HEK293 (cell line): ENCODE measurements at regions not wholly inside any gene's neighbourhood (a gene's known extent, or its start where the extent isn't known, plus 50 kb on each side); places are given as distances from the start of the nearest gene placed in this dataset.

Experiments used
- CTCF ChIA-PET: fragments of 350-600 bp; formaldehyde crosslinking; extraction: SDS; loops from one replicate; lab custom pipeline; 2021; ENCODE audit warnings: antibody characterized with exemption; lab: Yijun Ruan, JAX
- POLR2A ChIA-PET: fragments of 300-600 bp; formaldehyde crosslinking; extraction: SDS; loops from one replicate; lab custom pipeline; 2020; ENCODE audit warnings: antibody characterized with exemption, inconsistent platforms; lab: Yijun Ruan, JAX
- H3K27ac ChIP-seq: fragments of 200-500 bp; sonication (Bioruptor generic); 2 replicates; pipeline ENCODE4 v1.5.1; 2014; ENCODE audit warnings: low read depth, low read length, control low read depth, inconsistent platforms; ENCODE audit errors: extremely low read depth
- H3K36me3 ChIP-seq, 2 experiments: fragments of 200-500 bp in 1 of 2; sonication (Bioruptor generic) in 1 of 2; 1 replicate in 1 of 2; 2 replicates in 1 of 2; pipeline ENCODE4 v1.5.1; 2014 to 2017; ENCODE audit warnings: inconsistent platforms in 2 of 2, low read length in 2 of 2; ENCODE audit not compliant: control insufficient read depth in 2 of 2, insufficient read depth in 1 of 2
- H3K4me1 ChIP-seq: fragments of 200-500 bp; sonication (Bioruptor generic); 2 replicates; pipeline ENCODE4 v1.5.1; 2014; ENCODE audit warnings: mild to moderate bottlenecking, low read length, inconsistent platforms; ENCODE audit not compliant: control insufficient read depth, insufficient read depth
- H3K4me3 ChIP-seq: 2 replicates; pipeline ENCODE4 v1.5.1; 2011; ENCODE audit warnings: low read depth, mild to moderate bottlenecking, control low read depth, low read length, moderate library complexity
- H3K9me3 ChIP-seq: fragments of 200-500 bp; sonication (Bioruptor generic); 2 replicates; pipeline ENCODE4 v1.5.1; 2014; ENCODE audit warnings: low read depth, low read length, inconsistent platforms; ENCODE audit not compliant: control insufficient read depth, insufficient read depth
- ELK4 ChIP-seq: IDR thresholded peaks from 2 replicates; pipeline ENCODE4 v1.6.1; 2011; ENCODE audit warnings: mild to moderate bottlenecking, low read depth, low read length, borderline replicate concordance
- FEZF1 ChIP-seq: fragments of 450-650 bp; formaldehyde crosslinking; IDR thresholded peaks from 2 replicates; pipeline ENCODE4 v1.5.1; 2016; ENCODE audit warnings: missing biosample characterization, missing genetic modification characterization
- KLF1 ChIP-seq: fragments of 450-650 bp; formaldehyde crosslinking; IDR thresholded peaks from 2 replicates; pipeline ENCODE4 v1.5.1; 2016; ENCODE audit warnings: missing biosample characterization, missing genetic modification characterization
- KLF9 ChIP-seq: fragments of 450-650 bp; formaldehyde crosslinking; IDR thresholded peaks from 2 replicates; pipeline ENCODE4 v1.5.1; 2016; ENCODE audit warnings: missing biosample characterization, missing genetic modification characterization, low read depth
- SCRT1 ChIP-seq: fragments of 450-650 bp; formaldehyde crosslinking; IDR thresholded peaks from 2 replicates; pipeline ENCODE4 v1.5.1; 2016; ENCODE audit warnings: missing biosample characterization, missing genetic modification characterization, borderline replicate concordance
- SP3 ChIP-seq: fragments of 450-650 bp; formaldehyde crosslinking; IDR thresholded peaks from 2 replicates; pipeline ENCODE4 v1.5.1; 2016; ENCODE audit warnings: missing biosample characterization, missing genetic modification characterization
- SP7 ChIP-seq: fragments of 450-650 bp; formaldehyde crosslinking; IDR thresholded peaks from 2 replicates; pipeline ENCODE4 v1.5.1; 2016; ENCODE audit warnings: missing biosample characterization, missing genetic modification characterization
- TCF7L2 ChIP-seq: IDR thresholded peaks from 2 replicates; pipeline ENCODE4 v1.6.1; 2011; ENCODE audit warnings: low read depth, mild to moderate bottlenecking, inconsistent platforms, low read length, moderate library complexity, borderline replicate concordance
- TRIM28 ChIP-seq: IDR thresholded peaks from 2 replicates; pipeline ENCODE4 v1.6.1; 2011; ENCODE audit warnings: low read length, control low read depth, borderline replicate concordance
- ZBTB17 ChIP-seq: fragments of 450-650 bp; formaldehyde crosslinking; IDR thresholded peaks from 2 replicates; pipeline ENCODE4 v1.5.1; 2016; ENCODE audit warnings: missing biosample characterization, missing genetic modification characterization
- ZBTB20 ChIP-seq: fragments of 450-650 bp; formaldehyde crosslinking; IDR thresholded peaks from 2 replicates; pipeline ENCODE4 v1.5.1; 2016; ENCODE audit warnings: missing biosample characterization, missing genetic modification characterization
- ZBTB48 ChIP-seq: fragments of 450-650 bp; formaldehyde crosslinking; IDR thresholded peaks from 2 replicates; pipeline ENCODE4 v1.5.1; 2016; ENCODE audit warnings: missing biosample characterization, missing genetic modification characterization
- ZBTB6 ChIP-seq: fragments of 450-650 bp; formaldehyde crosslinking; IDR thresholded peaks from 2 replicates; pipeline ENCODE4 v1.5.1; 2017; ENCODE audit warnings: missing biosample characterization, missing genetic modification characterization
- ZIC2 ChIP-seq: fragments of 450-650 bp; formaldehyde crosslinking; IDR thresholded peaks from 2 replicates; pipeline ENCODE4 v1.5.1; 2016; ENCODE audit warnings: missing biosample characterization, missing genetic modification characterization
- ZNF202 ChIP-seq: fragments of 450-650 bp; formaldehyde crosslinking; IDR thresholded peaks from 2 replicates; pipeline ENCODE4 v1.5.1; 2016; ENCODE audit warnings: missing biosample characterization, missing genetic modification characterization, borderline replicate concordance
- ZNF23 ChIP-seq: fragments of 450-650 bp; formaldehyde crosslinking; IDR thresholded peaks from 2 replicates; pipeline ENCODE4 v1.5.1; 2016; ENCODE audit warnings: missing biosample characterization, missing genetic modification characterization, borderline replicate concordance
- ZNF239 ChIP-seq: fragments of 450-650 bp; formaldehyde crosslinking; IDR thresholded peaks from 2 replicates; pipeline ENCODE4 v1.5.1; 2016; ENCODE audit warnings: missing biosample characterization, missing genetic modification characterization
- ZNF335 ChIP-seq: fragments of 450-650 bp; formaldehyde crosslinking; conservative IDR thresholded peaks from 2 replicates; pipeline ENCODE4 v1.5.1; 2016; ENCODE audit warnings: missing biosample characterization, missing genetic modification characterization
- ZNF350 ChIP-seq: fragments of 450-650 bp; formaldehyde crosslinking; IDR thresholded peaks from 2 replicates; pipeline ENCODE4 v1.5.0; 2017; ENCODE audit warnings: missing biosample characterization, mild to moderate bottlenecking, missing genetic modification characterization
- ZNF37A ChIP-seq: fragments of 450-650 bp; IDR thresholded peaks from 2 replicates; pipeline ENCODE4 v1.5.1; 2018; ENCODE audit warnings: missing biosample characterization, missing genetic modification characterization
- ZNF394 ChIP-seq: fragments of 450-650 bp; formaldehyde crosslinking; IDR thresholded peaks from 2 replicates; pipeline ENCODE4 v1.5.1; 2016; ENCODE audit warnings: missing biosample characterization, missing genetic modification characterization, mild to moderate bottlenecking, moderate library complexity, borderline replicate concordance
- ZNF416 ChIP-seq: fragments of 450-650 bp; formaldehyde crosslinking; IDR thresholded peaks from 2 replicates; pipeline ENCODE4 v1.5.1; 2016; ENCODE audit warnings: missing biosample characterization, missing genetic modification characterization
- ZNF530 ChIP-seq: fragments of 450-650 bp; formaldehyde crosslinking; IDR thresholded peaks from 2 replicates; pipeline ENCODE4 v1.5.1; 2016; ENCODE audit warnings: low read depth, missing biosample characterization, missing genetic modification characterization
- ZNF571 ChIP-seq: fragments of 450-650 bp; formaldehyde crosslinking; IDR thresholded peaks from 2 replicates; pipeline ENCODE4 v1.5.0; 2017; ENCODE audit warnings: missing biosample characterization, missing genetic modification characterization
- ZNF677 ChIP-seq: fragments of 450-650 bp; IDR thresholded peaks from 2 replicates; pipeline ENCODE4 v1.5.0; 2018; ENCODE audit warnings: missing biosample characterization, mild to moderate bottlenecking, missing genetic modification characterization, moderate library complexity
- ZNF76 ChIP-seq: fragments of 450-650 bp; formaldehyde crosslinking; IDR thresholded peaks from 2 replicates; pipeline ENCODE4; 2016; ENCODE audit warnings: low read depth, missing biosample characterization, missing genetic modification characterization, borderline replicate concordance
- ZSCAN16 ChIP-seq: fragments of 450-650 bp; formaldehyde crosslinking; IDR thresholded peaks from 2 replicates; pipeline ENCODE4 v1.5.1; 2016; ENCODE audit warnings: missing biosample characterization, missing genetic modification characterization
- TF ChIP-seq, protein P1 (sequence below): fragments of 450-650 bp; formaldehyde crosslinking; conservative IDR thresholded peaks from 2 replicates; pipeline ENCODE4 v1.5.1; 2016; ENCODE audit warnings: low read depth, missing biosample characterization, missing genetic modification characterization
- TF ChIP-seq, protein P2 (sequence below): fragments of 450-650 bp; formaldehyde crosslinking; optimal IDR thresholded peaks from 2 replicates; pipeline ENCODE3; 2016; ENCODE audit warnings: missing biosample characterization, mild to moderate bottlenecking, missing genetic modification characterization

DNA sequence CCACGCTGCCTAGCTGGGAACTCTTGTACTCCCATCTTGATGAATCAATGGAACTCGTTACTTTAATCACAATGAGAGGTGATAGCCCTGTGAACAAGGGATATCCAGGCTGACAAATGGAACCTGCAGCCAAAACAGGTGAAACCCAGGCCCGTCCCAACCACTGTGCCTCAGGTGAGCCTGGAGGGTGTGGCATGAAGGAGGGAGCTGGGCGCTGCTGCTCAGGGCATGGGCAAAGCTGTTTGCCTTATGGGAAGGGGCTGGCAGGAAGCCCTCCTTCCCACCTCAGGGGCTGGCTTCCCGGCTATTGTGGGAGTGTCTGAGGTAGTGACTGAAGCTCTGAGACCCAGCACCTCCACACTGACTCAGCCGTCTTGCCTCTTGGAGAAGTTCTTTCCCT is 209.4 kb upstream of the ATP6AP2 start:
- Histone ChIP-seq H3K4me1 (peaks cover 8% of the 10 kb centered on the region), H3K4me3 (no peak overlapping the region), H3K9me3 (no peaks in the 10 kb centered on the region), H3K36me3 (no peaks in the 10 kb centered on the region), H3K27ac (no peak overlapping the region)
- TF ChIP-seq ZBTB6 (tag by site-specific recombination) (no peak), ZNF416 (tag by site-specific recombination) (no peak), KLF9 (tag by site-specific recombination) (no peak), ZNF677 (tag by site-specific recombination) (no peak), ZSCAN16 (tag by site-specific recombination) (no peak), KLF1 (no peak), ELK4 (no peak), TCF7L2 (no peak), ZNF335 (tag by site-specific recombination) (no peak), ZNF202 (tag by site-specific recombination) (no peak), SP7 (tag by site-specific recombination) (no peak), ZNF37A (tag by site-specific recombination) (no peak), ZNF350 (tag by site-specific recombination) (no peak), ZNF23 (tag by site-specific recombination) (no peak)
- TF ChIP-seq, protein P1, sequence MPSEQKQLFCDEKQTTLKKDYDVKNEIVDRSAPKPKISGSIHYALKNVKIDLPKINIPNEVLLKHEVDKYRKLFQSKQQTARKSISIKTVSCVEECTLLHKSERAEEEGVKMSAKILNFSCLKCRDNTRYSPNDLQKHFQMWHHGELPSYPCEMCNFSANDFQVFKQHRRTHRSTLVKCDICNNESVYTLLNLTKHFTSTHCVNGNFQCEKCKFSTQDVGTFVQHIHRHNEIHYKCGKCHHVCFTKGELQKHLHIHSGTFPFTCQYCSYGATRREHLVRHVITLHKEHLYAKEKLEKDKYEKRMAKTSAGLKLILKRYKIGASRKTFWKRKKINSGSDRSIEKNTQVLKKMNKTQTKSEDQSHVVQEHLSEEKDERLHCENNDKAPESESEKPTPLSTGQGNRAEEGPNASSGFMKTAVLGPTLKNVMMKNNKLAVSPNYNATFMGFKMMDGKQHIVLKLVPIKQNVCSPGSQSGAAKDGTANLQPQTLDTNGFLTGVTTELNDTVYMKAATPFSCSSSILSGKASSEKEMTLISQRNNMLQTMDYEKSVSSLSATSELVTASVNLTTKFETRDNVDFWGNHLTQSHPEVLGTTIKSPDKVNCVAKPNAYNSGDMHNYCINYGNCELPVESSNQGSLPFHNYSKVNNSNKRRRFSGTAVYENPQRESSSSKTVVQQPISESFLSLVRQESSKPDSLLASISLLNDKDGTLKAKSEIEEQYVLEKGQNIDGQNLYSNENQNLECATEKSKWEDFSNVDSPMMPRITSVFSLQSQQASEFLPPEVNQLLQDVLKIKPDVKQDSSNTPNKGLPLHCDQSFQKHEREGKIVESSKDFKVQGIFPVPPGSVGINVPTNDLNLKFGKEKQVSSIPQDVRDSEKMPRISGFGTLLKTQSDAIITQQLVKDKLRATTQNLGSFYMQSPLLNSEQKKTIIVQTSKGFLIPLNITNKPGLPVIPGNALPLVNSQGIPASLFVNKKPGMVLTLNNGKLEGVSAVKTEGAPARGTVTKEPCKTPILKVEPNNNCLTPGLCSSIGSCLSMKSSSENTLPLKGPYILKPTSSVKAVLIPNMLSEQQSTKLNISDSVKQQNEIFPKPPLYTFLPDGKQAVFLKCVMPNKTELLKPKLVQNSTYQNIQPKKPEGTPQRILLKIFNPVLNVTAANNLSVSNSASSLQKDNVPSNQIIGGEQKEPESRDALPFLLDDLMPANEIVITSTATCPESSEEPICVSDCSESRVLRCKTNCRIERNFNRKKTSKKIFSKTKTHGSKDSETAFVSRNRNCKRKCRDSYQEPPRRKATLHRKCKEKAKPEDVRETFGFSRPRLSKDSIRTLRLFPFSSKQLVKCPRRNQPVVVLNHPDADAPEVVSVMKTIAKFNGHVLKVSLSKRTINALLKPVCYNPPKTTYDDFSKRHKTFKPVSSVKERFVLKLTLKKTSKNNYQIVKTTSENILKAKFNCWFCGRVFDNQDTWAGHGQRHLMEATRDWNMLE (tag by site-specific recombination) = no peak
- CTCF ChIA-PET = no interaction called here
- POLR2A ChIA-PET = interaction anchor here (0.6 kb wide), 1 partner anchor 240 kb away, joined by 5 read pairs; no protein-coding TSS in a partner anchor

DNA sequence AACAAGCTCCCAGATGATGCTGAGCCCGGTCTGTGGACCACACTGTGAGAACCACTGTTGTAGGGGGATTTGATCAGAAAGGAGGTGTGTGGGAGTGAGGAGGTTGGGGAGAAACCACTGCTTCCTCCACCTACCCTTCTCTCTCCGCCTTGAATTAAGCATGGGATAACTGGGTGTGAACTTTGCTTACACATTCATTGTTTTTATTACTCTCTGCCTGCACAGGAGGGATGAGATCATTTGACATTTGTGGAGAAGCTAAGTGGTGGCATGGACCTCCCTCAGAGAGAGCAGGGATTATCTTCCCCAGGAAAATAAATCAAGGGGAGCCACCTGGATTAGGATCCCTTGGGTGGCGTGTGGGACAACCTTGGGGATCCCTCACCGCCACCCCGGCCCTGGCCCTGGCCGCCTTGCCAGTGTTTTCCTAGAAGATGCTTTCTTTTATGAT is 212.1 kb upstream of the ATP6AP2 start:
- no peaks in the 10 kb centered on the region for H3K36me3 ChIP-seq
- H3K4me1 ChIP-seq = peaks cover 8% of the 10 kb centered on the region
- no peak overlapping the region for H3K4me3 ChIP-seq
- CTCF ChIA-PET = no interaction called here
- POLR2A ChIA-PET = no interaction called here
- H3K9me3 ChIP-seq = no peaks in the 10 kb centered on the region
- no peak overlapping the region for H3K27ac ChIP-seq
- TF ChIP-seq ZNF239 (tag by site-specific recombination) (no peak), ZIC2 (tag by site-specific recombination) (peak; percentile 78), SP3 (tag by site-specific recombination) (no peak), ZNF571 (tag by site-specific recombination) (no peak), ZNF530 (no peak), TRIM28 (peak; percentile 13; the same call in 1 of the 2 replicates), ZNF76 (tag by site-specific recombination) (no peak), ZSCAN16 (tag by site-specific recombination) (no peak), ZBTB17 (tag by site-specific recombination) (peak; percentile 39), ZBTB48 (tag by site-specific recombination) (peak; percentile 47; the same call in 1 of the 2 replicates), FEZF1 (peak; percentile 71), ZBTB20 (peak; percentile 83), ZNF394 (tag by site-specific recombination) (no peak), TCF7L2 (no peak), SCRT1 (tag by site-specific recombination) (no peak)
- TF ChIP-seq, protein P2, sequence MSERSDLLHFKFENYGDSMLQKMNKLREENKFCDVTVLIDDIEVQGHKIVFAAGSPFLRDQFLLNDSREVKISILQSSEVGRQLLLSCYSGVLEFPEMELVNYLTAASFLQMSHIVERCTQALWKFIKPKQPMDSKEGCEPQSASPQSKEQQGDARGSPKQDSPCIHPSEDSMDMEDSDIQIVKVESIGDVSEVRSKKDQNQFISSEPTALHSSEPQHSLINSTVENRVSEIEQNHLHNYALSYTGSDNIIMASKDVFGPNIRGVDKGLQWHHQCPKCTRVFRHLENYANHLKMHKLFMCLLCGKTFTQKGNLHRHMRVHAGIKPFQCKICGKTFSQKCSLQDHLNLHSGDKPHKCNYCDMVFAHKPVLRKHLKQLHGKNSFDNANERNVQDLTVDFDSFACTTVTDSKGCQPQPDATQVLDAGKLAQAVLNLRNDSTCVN (tag by site-specific recombination) = no peak
